Body of pancreas (tissue), 4 donors: ENCODE measurements at regions not wholly inside any gene's neighbourhood (a gene's known extent, or its start where the extent isn't known, plus 50 kb on each side); places are given as distances from the start of the nearest gene placed in this dataset.

Experiments
- POLR2A ChIP-seq, 3 donors: fragments of 450-650 bp; IDR thresholded peaks; one replicate each; pipeline ENCODE4 v1.6.1; 2016; ENCODE audit warnings: antibody characterized with exemption in 3 of 3, mild to moderate bottlenecking in 2 of 3
- TF ChIP-seq, protein P1 (sequence below), 7 experiments: fragments of 450-650 bp in 4 of 7; fragments of 200-600 bp in 3 of 7; sonication (generic) in 3 of 7; IDR thresholded peaks; one replicate each; pipeline ENCODE4 v1.5.1; 2016 to 2019; ENCODE audit warnings: antibody characterized with exemption in 7 of 7

DNA sequence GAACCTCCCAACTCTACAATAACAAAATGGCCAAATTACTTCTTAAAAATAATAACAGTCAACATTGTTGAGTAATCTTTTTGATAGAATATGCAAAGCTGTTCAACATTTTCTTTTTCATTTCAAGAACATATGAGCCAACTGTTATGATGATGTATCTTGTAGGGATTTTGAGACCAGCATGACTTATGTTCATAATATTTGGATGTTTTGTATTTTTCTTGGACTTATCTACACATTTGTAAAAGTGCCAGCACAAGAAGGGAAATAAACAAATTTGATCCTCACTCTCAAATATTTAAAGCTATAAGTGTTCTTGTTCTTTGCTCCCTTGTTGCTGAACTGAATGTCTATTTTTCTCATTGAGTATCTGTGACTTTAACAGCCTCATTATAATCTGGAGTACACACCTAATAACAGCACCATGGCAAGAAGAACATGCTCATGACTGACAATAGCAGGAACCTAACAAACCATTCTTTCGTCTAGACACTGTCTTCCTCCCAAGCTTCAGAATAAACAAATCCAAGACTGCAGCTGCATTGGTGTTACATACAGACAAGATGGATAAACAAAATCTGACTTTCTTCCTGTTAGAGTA, 1049.7 kb downstream of the FAT4 start:
- TF ChIP-seq, protein P1, sequence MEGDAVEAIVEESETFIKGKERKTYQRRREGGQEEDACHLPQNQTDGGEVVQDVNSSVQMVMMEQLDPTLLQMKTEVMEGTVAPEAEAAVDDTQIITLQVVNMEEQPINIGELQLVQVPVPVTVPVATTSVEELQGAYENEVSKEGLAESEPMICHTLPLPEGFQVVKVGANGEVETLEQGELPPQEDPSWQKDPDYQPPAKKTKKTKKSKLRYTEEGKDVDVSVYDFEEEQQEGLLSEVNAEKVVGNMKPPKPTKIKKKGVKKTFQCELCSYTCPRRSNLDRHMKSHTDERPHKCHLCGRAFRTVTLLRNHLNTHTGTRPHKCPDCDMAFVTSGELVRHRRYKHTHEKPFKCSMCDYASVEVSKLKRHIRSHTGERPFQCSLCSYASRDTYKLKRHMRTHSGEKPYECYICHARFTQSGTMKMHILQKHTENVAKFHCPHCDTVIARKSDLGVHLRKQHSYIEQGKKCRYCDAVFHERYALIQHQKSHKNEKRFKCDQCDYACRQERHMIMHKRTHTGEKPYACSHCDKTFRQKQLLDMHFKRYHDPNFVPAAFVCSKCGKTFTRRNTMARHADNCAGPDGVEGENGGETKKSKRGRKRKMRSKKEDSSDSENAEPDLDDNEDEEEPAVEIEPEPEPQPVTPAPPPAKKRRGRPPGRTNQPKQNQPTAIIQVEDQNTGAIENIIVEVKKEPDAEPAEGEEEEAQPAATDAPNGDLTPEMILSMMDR (IDR thresholded peaks at IDR 0.05): no peak
- TF ChIP-seq POLR2A (IDR thresholded peaks at IDR 0.05): no peak
